HG03469 (cell line): ENCODE measurements at regions not wholly inside any gene's neighbourhood (a gene's known extent, or its start where the extent isn't known, plus 50 kb on each side); places are given as distances from the start of the nearest gene placed in this dataset.

Experiments used
- ATAC-seq: cut with Tn5 transposase; IDR thresholded peaks from one replicate; pipeline ENCODE4 v1.9.1; 2021; ENCODE audit warnings: mild to moderate bottlenecking, moderate library complexity, moderate number of reproducible peaks; ENCODE audit not compliant: unreplicated experiment

DNA sequence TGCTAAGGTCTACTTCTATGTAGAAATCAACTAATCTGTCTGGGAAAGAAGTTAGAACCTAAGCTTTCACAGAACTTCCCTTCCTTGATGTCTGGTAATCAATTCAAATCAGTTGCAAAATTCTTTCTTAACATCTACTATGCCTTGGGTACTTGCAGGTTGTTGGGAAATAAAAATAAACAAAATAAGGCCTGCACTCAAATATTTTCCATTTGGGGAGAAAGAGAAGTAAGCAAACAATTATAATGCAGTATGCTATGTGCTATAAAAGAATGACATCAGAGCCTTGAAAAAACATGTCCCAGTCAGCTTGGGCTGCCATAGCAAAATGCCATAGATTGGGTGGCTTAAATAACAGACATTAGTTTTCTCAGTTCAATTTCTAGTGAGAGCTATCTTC is 425.9 kb upstream of the DCN start:
- no peak for ATAC-seq

DNA sequence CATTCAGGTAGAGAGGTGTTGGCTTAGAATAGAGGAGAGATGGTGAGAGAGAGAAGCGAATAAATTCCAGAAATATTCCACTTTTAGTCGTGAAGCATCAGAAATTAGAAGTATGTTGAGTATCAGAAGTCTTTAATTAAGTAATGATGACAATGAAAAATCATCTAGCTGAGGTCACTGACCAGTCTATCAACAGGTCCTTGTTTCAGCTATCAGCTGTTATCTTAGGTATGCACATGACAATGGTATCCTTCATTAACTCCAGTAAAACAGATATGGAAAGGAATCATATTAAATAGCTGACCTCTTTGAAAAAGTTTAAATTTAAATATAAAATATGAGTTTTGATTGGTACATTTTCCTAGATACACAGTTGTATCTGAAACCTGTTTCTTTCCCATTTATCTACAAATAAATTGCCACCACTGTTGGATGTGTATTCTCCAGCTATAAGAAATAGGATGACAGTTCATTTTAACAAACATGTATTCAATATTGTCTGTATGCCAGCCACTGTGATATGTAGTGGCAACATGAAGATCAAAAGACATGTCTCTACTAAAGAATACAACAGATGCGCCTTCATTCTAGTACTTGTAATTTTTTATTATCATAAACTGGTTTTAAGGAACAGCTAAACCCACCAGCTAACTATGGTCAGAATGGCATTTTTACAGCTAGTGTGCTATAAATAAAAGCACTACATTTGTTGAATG is 424.2 kb upstream of the DCN start:
- no peak for ATAC-seq

DNA sequence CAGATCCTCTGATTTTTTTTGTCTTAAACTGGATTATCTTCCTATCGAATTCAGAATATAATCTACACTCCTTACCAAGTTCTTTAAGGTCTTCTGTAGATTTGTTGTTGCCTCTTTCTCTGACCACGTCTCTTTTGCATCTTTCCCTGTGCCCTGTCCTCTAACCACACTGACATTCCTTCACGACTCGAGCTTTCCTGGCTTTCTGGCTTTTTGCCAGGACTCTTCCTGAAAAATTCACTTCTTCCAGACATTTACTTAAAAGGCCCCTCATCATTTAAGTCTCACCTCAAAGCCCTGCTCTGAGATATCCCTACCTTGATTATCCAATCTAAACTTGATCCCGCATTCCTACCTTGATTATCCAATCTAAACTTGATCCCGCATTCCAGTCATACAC is 422.3 kb upstream of the DCN start:
- no peak for ATAC-seq

DNA sequence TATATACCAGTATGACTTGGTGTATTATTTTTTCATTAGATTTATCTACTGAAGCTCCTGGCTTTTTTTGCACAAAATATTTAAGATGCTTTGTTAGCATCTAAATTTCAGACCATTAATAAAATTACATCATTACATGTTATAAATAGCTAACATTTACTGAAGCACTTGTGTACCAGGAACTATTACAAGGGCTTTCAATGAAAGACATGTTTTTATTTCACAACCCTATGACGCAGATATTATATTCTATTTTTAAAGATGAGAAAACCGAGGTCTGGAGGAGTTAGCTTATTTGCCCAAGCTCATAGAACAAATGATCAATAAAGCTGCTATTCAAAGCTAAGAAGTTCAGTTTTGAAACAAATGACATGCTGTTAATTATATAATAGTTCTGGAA is 420.4 kb upstream of the DCN start:
- ATAC-seq: no peak

DNA sequence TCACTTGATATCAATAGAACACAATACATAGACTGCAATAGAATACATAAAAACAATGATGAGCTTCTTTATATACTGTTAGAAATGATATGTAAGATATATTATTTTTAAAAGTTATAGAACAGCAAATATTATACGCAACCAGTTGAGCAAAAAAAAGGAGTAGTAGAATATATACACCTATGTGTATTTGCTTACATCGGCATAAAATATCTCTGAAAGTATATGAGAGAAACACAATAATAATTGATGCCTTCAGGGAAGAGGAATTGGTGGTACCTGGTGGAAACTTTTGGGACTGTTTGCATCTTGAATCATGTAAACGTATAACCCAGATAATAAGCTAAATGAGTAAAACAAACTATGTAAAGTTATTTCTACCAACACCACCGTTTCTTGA is 418.4 kb upstream of the DCN start:
- ATAC-seq: no peak

DNA sequence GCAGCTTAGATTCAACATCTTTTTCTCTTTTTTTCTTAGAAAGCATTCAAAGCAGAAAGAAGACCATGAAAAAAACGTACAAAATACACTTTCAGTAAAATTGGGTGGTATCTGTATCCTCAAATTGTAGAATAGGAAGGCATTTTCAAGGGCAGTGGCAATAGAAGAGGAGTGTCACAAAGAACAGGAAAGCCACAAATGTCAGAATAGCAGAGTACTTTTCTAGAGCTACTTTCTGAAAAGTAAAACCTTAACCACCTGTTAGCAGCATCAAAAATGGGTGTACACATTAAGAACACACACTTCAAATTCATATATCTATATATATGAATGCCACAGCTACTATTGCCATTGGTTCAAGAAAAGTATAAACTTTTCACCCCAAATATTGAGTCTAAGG is 412.1 kb upstream of the DCN start:
- no peak for ATAC-seq

DNA sequence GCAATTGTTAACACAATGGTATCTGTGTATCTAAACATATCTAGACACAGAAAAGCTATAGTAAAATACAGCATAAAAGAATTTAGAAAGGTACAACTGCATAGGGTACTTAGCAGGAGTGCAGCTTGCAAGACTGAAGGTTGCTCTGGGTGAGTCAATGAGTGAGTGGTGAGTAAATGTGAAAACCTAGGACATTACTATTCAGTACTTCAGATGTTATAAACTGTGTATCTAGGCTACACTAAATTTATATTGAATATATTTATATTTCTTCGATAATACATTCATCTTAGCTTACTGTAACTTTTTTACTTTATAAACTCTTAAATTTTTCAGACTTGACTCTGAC is 409.0 kb upstream of the DCN start:
- no peak for ATAC-seq

DNA sequence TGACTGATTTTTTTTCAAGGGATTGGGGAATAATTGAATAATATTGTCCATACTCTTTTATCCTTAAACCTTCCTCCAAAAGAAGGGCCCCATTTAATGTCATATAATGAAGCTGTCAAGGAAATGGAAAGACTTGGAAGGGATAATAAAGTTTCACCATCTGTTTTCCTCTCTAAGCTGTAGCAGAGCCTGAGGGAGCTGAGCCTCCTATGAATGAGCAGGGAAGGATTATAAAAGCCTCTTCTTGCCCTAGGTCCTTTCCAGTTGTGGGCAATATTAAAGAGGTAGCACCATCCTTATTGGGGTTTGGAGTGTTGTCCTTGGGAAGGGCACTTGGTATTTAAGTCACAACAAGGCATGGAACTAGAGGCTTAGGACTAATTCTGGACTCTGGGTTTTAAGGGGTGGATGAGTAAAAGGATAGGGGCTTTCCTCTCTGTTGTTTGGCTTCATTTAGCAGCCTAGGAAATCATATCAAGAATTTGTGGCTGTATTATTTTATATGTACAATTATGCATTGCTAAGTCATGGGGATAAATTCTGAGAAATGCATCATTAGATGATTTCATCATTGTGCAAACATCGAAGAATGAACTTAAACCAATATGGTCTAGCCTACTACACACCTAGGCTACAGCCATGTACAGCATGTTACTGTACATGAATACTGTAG is 408.5 kb upstream of the DCN start:
- ATAC-seq: no peak

DNA sequence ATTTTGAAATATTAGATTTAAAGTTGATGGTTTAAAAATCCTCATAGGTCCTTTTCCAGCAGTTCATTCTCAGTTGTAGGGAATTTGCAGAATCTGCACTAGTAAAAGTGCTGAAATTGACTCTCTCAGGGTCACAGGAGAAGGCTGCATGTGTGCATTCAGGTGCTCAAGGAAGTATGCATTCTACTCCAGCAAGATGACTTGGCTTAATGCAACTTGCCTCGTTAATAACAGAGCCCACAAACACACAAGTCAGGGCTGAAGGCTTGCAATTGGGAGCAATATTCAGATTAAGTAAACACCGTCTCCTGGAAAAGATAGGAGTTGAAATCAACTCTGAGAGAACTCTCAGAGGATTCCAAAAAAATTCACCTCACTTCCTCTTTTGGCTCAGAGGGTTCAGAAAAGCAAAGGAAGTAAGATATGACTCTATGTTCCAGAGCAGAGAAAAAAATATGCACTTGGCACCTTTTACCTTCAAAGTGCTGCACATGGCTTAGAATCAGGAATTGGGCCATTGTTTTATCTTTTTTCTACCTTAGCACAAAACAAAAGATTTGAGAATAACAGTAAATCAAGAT is 406.3 kb upstream of the DCN start:
- no peak for ATAC-seq

DNA sequence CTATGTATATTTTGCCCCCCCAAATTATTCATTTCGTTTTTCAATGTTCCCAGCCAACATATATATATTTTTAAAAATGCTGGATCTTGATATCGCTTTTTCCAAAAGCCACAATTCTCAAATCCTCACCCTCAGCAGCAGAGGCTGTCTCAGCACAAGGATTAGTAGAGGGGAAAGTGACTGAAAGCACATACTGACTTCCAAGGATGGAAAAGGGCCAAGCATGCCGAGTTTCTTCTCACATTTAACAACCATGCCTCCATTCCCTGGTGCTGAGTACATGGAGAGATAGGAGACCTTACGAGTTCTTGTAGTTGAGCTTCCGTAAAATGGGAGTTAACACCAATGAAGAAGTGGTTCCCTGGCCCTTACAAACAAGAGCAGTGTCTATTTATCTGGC is 403.4 kb upstream of the DCN start:
- ATAC-seq: no peak

DNA sequence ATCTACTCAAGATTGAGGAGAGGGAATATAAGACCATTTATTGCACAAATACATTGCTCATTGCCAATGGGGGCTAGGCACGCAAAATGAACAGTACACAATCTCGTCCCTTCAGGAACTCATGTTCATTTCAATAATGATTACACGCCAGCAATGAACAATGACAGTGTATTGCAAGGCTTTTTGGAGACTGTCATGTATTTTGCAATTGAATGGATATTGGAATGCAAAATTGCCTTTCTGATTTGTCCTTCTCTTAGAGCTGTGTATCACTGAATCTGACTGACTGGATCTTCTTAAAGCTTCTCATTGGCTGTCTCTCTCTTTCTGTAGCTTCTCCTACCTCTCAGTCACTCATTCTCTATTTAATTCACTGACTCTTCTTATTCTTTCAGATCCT is 400.2 kb upstream of the DCN start:
- ATAC-seq: no peak

DNA sequence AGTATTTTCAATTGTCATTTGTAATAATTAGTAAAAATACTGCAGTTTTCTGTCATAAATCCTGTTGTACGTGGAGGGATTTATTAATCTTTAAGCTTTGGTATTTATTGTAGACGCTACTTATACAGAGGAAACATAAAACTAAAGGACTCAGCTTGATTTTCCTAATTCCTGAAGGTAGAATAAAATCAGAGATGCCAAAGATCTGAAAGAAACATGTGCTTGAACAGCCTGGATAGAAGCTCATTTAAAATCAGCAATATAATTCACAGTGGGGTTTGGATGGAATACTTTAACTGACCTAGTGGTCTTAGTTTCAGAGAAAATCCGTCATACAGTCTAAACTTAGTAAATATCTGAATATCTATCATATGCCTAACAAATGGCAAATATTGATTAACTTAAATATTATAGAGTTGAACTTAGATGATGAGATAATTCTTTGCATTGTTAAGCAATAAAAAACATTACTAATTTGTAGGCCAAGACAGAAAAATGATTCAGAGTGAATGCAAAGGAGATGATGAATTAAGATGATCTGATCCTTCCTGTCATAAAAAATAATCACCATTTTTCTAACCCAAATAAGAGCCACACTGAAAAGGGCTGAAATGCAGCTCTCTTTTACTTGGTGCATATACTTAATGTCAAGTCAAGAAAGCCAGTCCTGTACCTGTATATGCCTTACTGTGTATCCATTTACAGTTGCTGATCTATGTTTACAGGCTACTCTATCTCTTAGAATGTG is 397.1 kb upstream of the DCN start:
- no peak for ATAC-seq

DNA sequence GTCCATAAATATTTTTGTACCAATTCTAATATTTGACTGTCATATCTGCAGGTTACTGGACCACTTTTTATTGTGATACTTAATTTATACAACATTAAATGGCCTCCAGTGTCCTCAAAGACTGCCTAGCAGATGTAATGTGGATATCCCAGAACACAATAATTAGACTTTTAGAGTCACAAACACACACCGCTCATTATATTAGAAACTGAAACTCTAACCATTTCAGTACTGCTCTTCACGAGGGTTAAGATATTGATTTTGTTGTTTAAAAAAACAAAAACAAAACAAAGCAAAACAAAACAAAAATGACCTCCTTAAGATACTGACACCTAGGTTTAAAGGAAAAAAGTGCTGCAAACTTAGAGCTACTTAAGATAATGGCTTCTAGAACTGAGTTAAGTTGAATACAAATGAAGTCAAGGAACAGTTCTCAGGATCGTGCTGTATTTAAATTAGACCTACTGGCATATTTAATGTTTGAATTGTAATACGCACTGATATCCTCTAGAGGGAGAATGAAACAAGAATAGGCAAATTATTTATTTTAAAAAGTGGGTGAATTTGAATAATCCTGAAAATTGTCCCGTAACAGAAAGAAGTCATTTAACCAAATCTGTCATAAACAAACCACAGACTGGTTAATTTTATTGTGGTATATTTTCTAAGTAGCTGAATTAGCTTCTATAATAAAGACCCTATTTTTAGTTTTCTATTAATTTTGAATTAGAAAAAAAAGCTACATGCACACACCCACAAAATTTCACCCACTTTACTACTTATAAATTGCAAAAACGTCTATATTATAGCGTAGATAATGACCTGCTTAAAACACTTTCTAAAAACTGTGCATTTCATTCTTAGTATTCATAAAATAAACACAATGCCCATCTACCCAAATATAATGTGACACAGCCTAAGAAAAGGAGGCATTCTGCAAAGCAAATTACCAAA is 395.2 kb upstream of the DCN start:
- ATAC-seq: no peak

DNA sequence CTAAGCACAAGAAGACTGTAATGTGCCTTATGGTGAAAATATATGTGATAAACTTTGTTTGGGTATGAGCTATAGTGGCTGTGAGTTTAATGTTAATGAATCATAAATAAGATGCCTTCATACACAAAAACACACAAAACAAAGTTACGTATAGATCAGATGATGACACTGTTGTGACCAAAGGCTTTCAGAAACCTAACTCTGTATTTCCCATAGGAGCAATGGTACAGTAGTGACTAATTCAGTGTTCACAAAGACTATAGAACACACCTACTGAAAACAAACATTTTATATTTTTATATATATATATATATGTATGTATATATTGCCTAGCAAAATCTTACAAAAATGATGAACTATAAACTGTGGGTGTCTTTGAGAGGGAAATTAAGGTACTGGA is 393.8 kb upstream of the DCN start:
- no peak for ATAC-seq

DNA sequence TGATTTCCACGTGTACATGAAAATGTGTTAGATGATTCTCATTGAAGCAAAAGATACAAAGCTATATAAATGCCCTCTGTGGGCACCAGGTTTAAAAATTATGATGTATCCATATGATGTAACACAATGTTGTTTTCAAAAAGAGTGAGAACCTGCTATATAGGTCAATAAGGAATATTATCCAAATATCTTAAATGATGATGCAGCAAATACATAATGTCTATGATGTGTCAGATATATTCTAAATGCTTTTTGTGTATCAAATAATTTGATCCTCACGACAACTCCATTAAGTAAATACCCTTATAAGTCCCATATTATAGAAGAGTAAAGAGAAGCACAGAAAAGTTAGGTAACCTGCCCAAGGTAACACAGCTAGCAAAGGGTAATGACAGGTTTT is 393.0 kb upstream of the DCN start:
- no peak for ATAC-seq

DNA sequence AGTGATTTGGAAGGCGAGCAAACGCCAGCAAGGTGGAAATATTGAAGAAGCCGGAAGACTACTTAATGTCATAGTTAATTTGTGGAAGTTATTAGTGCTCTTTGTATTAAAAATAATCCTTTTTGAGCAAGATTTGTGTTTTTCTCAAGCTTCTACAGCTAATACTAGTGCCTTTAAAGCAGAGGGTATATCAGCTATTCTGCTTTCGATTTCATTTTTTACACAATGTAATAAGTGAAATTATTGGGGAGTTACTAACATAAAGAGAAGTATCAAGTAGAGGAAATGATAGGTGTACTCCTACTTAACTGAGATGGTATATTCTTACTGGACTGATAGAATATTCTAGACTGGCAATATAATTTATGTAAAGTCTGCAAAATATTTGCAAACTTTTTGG is 392.4 kb upstream of the DCN start:
- ATAC-seq: no peak

DNA sequence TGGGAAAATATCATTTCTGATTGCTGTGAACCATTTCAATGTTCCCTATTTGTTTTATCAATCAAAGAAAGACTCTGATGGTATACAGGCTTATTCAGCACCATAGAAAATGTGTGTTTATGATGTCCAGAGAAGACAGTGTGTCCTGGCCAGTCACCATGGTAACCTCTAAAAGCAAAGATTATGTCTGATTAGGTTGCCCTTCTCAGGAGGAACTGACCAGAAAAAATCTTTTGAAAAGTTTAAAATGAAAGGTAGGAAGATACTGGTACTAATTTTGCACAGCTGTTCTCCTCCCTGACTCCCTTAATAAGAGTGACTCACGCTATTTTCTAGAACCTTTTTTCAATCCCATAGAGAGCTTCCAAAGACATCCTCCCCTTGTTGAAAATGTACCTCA is 391.8 kb upstream of the DCN start:
- ATAC-seq: no peak

DNA sequence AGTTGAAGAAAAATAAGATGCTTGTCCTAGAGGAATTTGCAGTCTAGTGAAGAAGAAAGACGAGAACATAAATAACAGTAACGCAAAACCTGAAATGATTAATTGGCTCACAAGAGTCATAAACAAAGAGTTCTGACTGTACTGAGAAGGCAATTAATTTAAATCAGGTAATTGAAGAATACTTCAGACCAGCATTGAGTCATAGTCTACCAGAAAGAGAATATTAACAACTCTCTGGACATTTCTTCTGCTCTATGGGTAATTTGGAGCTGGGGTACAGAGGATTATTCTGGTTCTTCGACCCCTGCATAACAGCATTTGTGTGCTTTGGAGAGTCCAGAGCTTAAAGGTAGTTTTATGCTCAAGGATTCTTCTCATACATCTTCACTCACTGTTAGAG is 390.3 kb upstream of the DCN start:
- no peak for ATAC-seq

DNA sequence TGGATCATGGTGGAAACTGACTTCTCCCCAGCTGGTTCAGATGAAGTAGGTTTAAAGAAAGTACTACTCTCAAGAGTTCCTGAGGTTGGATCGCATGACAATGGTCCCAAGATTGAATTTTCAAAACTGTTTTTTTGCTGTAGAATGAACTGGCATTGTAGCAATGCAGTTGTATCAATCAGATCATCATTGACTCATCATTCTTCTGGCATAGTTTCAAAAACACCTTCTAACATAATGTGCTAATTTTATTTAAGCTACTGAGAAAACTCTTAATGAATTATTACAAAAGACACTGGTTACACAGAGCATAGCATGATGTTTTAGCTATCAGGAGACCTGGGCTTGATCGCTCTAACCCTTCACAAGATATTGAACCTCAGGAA is 384.5 kb upstream of the DCN start:
- ATAC-seq: no peak

DNA sequence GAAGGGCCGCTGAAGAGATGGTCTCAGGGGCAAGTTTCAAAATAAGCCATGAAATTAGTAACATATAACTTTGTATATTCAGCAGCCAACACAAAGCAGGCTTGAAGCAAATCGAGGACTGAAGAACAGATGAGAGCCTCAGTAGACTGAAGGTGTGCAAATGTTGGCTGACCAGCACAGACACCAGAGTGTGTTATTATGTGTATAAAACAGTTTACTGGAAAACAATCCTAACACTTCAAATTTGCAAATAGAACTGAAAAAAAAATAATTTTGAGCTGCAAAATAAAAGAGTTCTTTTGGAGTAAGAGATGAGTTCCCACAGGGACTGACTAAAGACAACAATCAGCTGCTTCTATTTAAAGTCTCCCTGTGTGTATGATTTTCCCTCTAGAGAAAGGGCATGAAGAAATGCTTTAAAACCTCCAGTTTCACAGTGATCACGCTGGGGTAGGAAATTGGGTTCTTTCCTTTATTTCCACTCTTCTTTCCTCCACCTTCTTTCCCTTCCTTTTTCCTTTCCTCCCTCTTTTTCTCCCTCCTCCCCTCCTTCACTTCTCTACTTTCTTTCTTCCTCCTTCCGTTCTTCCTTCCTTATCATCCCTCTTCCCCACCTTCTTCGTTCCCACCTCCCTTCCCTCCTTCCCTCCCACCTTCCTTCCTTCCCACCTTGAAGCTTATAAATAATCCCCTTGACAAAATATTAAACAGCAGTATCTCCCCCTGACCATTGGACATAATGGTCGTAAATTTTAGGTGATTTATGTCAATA is 383.9 kb upstream of the DCN start:
- ATAC-seq: no peak
